Panc1 (cell line): ENCODE measurements at regions not wholly inside any gene's neighbourhood (a gene's known extent, or its start where the extent isn't known, plus 50 kb on each side); places are given as distances from the start of the nearest gene placed in this dataset.

Source experiments
- ATAC-seq: fragments of 200-7000 bp; cut with Tn5 transposase; 2 replicates; pipeline ENCODE4 v1.9.1; 2020; ENCODE audit warnings: mild to moderate bottlenecking, moderate library complexity
- BruUV-seq: library from RNA; stranded (reverse); fragments of 400-500 nt; replicated peaks from 2 replicates; lab custom pipeline; 2021; lab: Mats Ljungman, UMichigan
- CTCF ChIA-PET: fragments of 300-600 bp; sonication (Branson Sonifier 250); formaldehyde crosslinking; loops from one replicate; lab custom pipeline; 2022; ENCODE audit warnings: antibody characterized with exemption; lab: Charles Lee
- POLR2A ChIA-PET: fragments of 300-600 bp; sonication (Branson Sonifier 250); formaldehyde crosslinking; loops from one replicate; lab custom pipeline; 2022; ENCODE audit warnings: antibody characterized with exemption; lab: Charles Lee
- DNase-seq: peaks from one replicate; pipeline ENCODE4 v3.0.0-alpha.2; 2010; ENCODE audit warnings: low read depth, low spot score
- H3K27ac ChIP-seq: 2 replicates; pipeline ENCODE4 v1.5.1; 2011; ENCODE audit warnings: mild to moderate bottlenecking, low read length, inconsistent platforms
- H3K27me3 ChIP-seq: fragments of 200-500 bp; sonication (Bioruptor generic); 2 replicates; pipeline ENCODE4 v1.6.0; 2014; ENCODE audit warnings: low read length, inconsistent platforms; ENCODE audit not compliant: control insufficient read depth, insufficient read depth
- H3K36me3 ChIP-seq: fragments of 200-500 bp; sonication (Bioruptor generic); 2 replicates; pipeline ENCODE4 v1.5.1; 2014; ENCODE audit warnings: inconsistent platforms, mild to moderate bottlenecking, low read length, moderate library complexity; ENCODE audit not compliant: control insufficient read depth, insufficient read depth
- H3K4me1 ChIP-seq: 2 replicates; pipeline ENCODE4 v1.5.1; 2011; ENCODE audit warnings: inconsistent platforms, mild to moderate bottlenecking, low read length, moderate library complexity; ENCODE audit not compliant: control insufficient read depth, insufficient read depth
- H3K4me3 ChIP-seq, 2 experiments: 2 replicates each; pipeline ENCODE4 v1.5.1; 2011 to 2012; ENCODE audit warnings: low read depth in 2 of 2, low read length in 2 of 2, mild to moderate bottlenecking in 2 of 2, inconsistent platforms in 1 of 2, moderate library complexity in 1 of 2
- H3K9me3 ChIP-seq: fragments of 200-500 bp; sonication (Bioruptor generic); 2 replicates; pipeline ENCODE4 v1.5.1; 2014; ENCODE audit warnings: low read depth, mild to moderate bottlenecking, inconsistent platforms, low read length, moderate library complexity; ENCODE audit not compliant: control insufficient read depth, insufficient read depth
- POLR2AphosphoS5 ChIP-seq: IDR thresholded peaks from 2 replicates; pipeline ENCODE4 v1.6.1; 2012; ENCODE audit warnings: mild to moderate bottlenecking, low read depth, low read length, moderate library complexity
- SIN3A ChIP-seq: IDR thresholded peaks from 2 replicates; pipeline ENCODE4 v1.6.1; 2012; ENCODE audit warnings: low read depth, mild to moderate bottlenecking, low read length, moderate library complexity, borderline replicate concordance; ENCODE audit not compliant: insufficient read depth
- TCF7L2 ChIP-seq: IDR thresholded peaks from 2 replicates; pipeline ENCODE4 v1.6.1; 2011; ENCODE audit warnings: mild to moderate bottlenecking, low read depth, low read length, inconsistent platforms
- in situ Hi-C: cut with HindIII; loops from 2 replicates; pipeline ENCODE4 v1.10.0; 2016; ENCODE audit warnings: low sequenced_read_pairs, low pct_unique_long_range_greater_than_20kb
- intact Hi-C: fragments of 100-400 bp; cut with micrococcal nuclease; formaldehyde crosslinking; loops from one replicate; pipeline ENCODE4 v1.10.0; 2022; ENCODE audit not compliant: unreplicated experiment
- TF ChIP-seq, protein P1 (sequence below), 2 experiments: IDR thresholded peaks; 2 replicates each; pipeline ENCODE4 v1.6.1; 2011 to 2012; ENCODE audit warnings: low read depth in 2 of 2, control low read depth in 1 of 2, low read length in 1 of 2, mild to moderate bottlenecking in 1 of 2, moderate library complexity in 1 of 2; ENCODE audit not compliant: insufficient read depth in 1 of 2
- TF ChIP-seq, protein P2 (sequence below): fragments of 450-650 bp; IDR thresholded peaks from 2 replicates; pipeline ENCODE4 v1.5.1; 2017; ENCODE audit warnings: mild to moderate bottlenecking

DNA sequence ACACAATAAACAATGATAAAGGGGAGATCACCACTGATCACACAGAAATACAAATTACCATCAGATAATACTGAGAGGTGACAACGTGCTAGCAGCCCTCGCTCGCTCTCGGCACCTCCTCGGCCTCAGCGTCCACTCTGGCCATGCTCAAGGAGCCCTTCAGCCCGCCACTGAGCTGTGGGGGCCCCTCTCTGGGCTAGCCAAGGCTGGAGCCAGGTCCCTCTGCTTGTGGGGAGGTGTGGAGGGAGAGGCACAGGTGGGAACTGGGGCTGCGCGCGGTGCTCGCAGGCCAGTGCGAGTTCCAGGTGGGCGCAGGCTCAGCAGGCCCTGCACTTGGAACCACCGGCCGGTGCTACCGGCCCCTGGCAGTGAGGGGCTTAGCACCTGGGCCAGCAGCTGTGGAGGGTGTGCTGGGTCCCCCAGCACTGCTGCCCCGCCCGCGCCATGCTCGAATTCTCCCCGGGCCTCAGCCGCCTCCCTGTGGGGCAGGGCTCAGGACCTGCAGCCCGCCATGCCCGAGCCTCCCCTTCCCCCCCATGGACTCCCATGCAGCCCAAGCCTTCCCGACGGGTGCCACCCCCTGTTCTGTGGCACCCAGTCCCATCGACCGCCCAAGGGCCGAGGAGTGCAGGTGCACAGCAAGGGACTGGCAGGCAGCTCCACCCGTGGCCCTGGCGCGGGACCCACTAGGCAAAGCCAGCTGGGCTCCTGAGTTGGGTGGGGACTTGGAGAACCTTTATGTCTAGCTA, 340.0 kb upstream of the GULP1 start:
- TF ChIP-seq, protein P1, sequence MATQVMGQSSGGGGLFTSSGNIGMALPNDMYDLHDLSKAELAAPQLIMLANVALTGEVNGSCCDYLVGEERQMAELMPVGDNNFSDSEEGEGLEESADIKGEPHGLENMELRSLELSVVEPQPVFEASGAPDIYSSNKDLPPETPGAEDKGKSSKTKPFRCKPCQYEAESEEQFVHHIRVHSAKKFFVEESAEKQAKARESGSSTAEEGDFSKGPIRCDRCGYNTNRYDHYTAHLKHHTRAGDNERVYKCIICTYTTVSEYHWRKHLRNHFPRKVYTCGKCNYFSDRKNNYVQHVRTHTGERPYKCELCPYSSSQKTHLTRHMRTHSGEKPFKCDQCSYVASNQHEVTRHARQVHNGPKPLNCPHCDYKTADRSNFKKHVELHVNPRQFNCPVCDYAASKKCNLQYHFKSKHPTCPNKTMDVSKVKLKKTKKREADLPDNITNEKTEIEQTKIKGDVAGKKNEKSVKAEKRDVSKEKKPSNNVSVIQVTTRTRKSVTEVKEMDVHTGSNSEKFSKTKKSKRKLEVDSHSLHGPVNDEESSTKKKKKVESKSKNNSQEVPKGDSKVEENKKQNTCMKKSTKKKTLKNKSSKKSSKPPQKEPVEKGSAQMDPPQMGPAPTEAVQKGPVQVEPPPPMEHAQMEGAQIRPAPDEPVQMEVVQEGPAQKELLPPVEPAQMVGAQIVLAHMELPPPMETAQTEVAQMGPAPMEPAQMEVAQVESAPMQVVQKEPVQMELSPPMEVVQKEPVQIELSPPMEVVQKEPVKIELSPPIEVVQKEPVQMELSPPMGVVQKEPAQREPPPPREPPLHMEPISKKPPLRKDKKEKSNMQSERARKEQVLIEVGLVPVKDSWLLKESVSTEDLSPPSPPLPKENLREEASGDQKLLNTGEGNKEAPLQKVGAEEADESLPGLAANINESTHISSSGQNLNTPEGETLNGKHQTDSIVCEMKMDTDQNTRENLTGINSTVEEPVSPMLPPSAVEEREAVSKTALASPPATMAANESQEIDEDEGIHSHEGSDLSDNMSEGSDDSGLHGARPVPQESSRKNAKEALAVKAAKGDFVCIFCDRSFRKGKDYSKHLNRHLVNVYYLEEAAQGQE (IDR thresholded peaks at IDR 0.05; ENCODE audit: insufficient read depth in 1 of 2, low read depth in 2 of 2, low read length in 1 of 2) = no peak
- TF ChIP-seq POLR2AphosphoS5 (no peak), TCF7L2 (no peak), SIN3A (no peak)
- TF ChIP-seq, protein P2, sequence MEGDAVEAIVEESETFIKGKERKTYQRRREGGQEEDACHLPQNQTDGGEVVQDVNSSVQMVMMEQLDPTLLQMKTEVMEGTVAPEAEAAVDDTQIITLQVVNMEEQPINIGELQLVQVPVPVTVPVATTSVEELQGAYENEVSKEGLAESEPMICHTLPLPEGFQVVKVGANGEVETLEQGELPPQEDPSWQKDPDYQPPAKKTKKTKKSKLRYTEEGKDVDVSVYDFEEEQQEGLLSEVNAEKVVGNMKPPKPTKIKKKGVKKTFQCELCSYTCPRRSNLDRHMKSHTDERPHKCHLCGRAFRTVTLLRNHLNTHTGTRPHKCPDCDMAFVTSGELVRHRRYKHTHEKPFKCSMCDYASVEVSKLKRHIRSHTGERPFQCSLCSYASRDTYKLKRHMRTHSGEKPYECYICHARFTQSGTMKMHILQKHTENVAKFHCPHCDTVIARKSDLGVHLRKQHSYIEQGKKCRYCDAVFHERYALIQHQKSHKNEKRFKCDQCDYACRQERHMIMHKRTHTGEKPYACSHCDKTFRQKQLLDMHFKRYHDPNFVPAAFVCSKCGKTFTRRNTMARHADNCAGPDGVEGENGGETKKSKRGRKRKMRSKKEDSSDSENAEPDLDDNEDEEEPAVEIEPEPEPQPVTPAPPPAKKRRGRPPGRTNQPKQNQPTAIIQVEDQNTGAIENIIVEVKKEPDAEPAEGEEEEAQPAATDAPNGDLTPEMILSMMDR = no peak
- CTCF ChIA-PET = no interaction called here
- no TSS peak for BruUV-seq

DNA sequence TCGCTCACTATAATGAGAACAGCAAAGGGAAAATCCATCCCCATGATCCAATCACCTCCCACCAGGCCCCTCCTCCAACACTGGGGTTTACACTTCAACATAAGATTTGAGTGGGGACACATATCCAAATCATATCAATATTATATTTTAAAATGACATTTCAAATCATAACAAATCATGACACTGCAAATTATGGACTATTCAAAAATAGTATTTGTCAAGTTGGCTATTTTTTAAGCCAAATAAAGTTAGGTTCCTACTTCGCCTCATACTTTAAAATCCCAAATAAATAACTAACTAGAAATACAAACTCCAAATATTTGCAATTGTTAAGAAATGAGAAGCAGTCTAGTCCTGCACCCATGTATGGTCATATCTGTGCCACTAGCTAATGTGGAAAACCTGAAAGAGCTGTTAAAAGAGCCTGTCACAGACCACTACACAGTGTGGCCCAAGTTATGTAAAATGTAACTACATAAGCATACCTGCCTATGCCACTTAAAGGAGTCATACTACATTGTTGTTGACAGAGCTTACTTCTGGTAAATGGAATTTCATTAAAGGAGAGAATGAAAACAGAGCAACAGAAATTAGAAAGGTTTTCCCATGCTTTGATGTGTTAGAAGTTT, 334.7 kb upstream of the GULP1 start:
- BruUV-seq = no TSS peak
- Histone ChIP-seq H3K4me3 (no peak overlapping the region), H3K4me1 (no peaks in the 10 kb centered on the region), H3K36me3 (no peaks in the 10 kb centered on the region), H3K27ac (no peak overlapping the region), H3K9me3 (no peaks in the 10 kb centered on the region), H3K27me3 (no peaks in the 10 kb centered on the region)
- in situ Hi-C loops = no loop called here
- ChIA-PET CTCF (interaction anchor here (0.8 kb wide), 1 partner anchor 600 kb away, joined by 3 read pairs; no protein-coding TSS in a partner anchor), POLR2A (interaction anchor here (0.5 kb wide), 1 partner anchor 9 kb away, joined by 4 read pairs; no protein-coding TSS in a partner anchor)
- intact Hi-C loops = no loop called here
- no peak for ATAC-seq
- TF ChIP-seq, protein P1 (IDR thresholded peaks at IDR 0.05; ENCODE audit: insufficient read depth in 1 of 2, low read depth in 2 of 2, low read length in 1 of 2) = no peak
- TF ChIP-seq, protein P2 = no peak
- no peak for DNase-seq

More for the DNA sequence above, 340.0 kb upstream of the GULP1 start:
- Histone ChIP-seq H3K4me3 (no peak overlapping the region), H3K27me3 (no peaks in the 10 kb centered on the region), H3K9me3 (no peaks in the 10 kb centered on the region), H3K36me3 (no peaks in the 10 kb centered on the region), H3K27ac (no peak overlapping the region), H3K4me1 (no peaks in the 10 kb centered on the region)
- intact Hi-C loops (no loop called here), in situ Hi-C loops (no loop called here)
- no peak for ATAC-seq
- POLR2A ChIA-PET = no interaction called here
- no peak for DNase-seq
